Liver (tissue), 8 donors: ENCODE measurements at regions not wholly inside any gene's neighbourhood (a gene's known extent, or its start where the extent isn't known, plus 50 kb on each side); places are given as distances from the start of the nearest gene placed in this dataset.

Source experiments
- DNase-seq: peaks from one replicate; pipeline ENCODE4 v3.0.0-alpha.2; 2017; ENCODE audit warnings: low spot score
- H3K27ac ChIP-seq, 2 donors: one replicate each; pipeline ENCODE4 v1.7.0; 2013; ENCODE audit warnings: inconsistent platforms in 2 of 2, low read length in 2 of 2, control low read depth in 1 of 2, low read depth in 1 of 2, mild to moderate bottlenecking in 1 of 2
- H3K27me3 ChIP-seq, 4 donors: one replicate each; pipeline versions ENCODE4 v1.6.1 to v1.7.0; 2013; ENCODE audit warnings: low read length in 3 of 4, inconsistent platforms in 1 of 4, mild to moderate bottlenecking in 1 of 4, moderate library complexity in 1 of 4; ENCODE audit not compliant: control insufficient read depth in 4 of 4, insufficient read depth in 4 of 4
- H3K36me3 ChIP-seq, 4 donors: one replicate each; pipeline versions ENCODE4 v1.6.1 to v1.7.0; 2013; ENCODE audit warnings: low read length in 3 of 4, mild to moderate bottlenecking in 3 of 4, low read depth in 1 of 4, moderate library complexity in 1 of 4; ENCODE audit not compliant: control insufficient read depth in 4 of 4, insufficient read depth in 3 of 4
- H3K4me1 ChIP-seq, 4 donors: one replicate each; pipeline versions ENCODE4 v1.6.1 to v1.7.0; 2013; ENCODE audit warnings: low read length in 3 of 4, mild to moderate bottlenecking in 3 of 4, moderate library complexity in 1 of 4; ENCODE audit not compliant: control insufficient read depth in 4 of 4, insufficient read depth in 4 of 4
- H3K4me3 ChIP-seq, 3 donors: one replicate each; pipeline versions ENCODE4 v1.6.1 to v1.7.0; 2013; ENCODE audit warnings: low read length in 3 of 3, control low read depth in 1 of 3, low read depth in 1 of 3, mild to moderate bottlenecking in 1 of 3
- H3K9ac ChIP-seq, 2 donors: one replicate each; pipeline ENCODE4 v1.7.0; 2013; ENCODE audit warnings: low read length in 2 of 2, mild to moderate bottlenecking in 2 of 2, moderate library complexity in 2 of 2, control low read depth in 1 of 2, low read depth in 1 of 2
- H3K9me3 ChIP-seq, 4 donors: one replicate each; pipeline versions ENCODE4 v1.6.1 to v1.7.0; 2013; ENCODE audit warnings: low read length in 3 of 4; ENCODE audit not compliant: control insufficient read depth in 4 of 4
- EGR1 ChIP-seq, 2 donors: IDR thresholded peaks; 2 replicates each; pipeline ENCODE4 v1.6.1; 2016 to 2018; ENCODE audit warnings: antibody characterized with exemption in 2 of 2, low read depth in 2 of 2
- FOXA1 ChIP-seq: IDR thresholded peaks from 2 replicates; pipeline ENCODE4 v1.6.1; 2016; ENCODE audit warnings: antibody characterized with exemption
- FOXA2 ChIP-seq: IDR thresholded peaks from 2 replicates; pipeline ENCODE4 v1.6.1; 2016; ENCODE audit warnings: antibody characterized with exemption
- GABPA ChIP-seq, 2 donors: IDR thresholded peaks in 1 of 2; conservative IDR thresholded peaks in 1 of 2; 2 replicates each; pipeline ENCODE4 v1.6.1; 2016; ENCODE audit warnings: antibody characterized with exemption in 2 of 2, mild to moderate bottlenecking in 1 of 2, moderate library complexity in 1 of 2
- HNF4A ChIP-seq, 2 donors: conservative IDR thresholded peaks; 2 replicates each; pipeline ENCODE4 v1.6.1; 2016; ENCODE audit warnings: antibody characterized with exemption in 2 of 2, mild to moderate bottlenecking in 2 of 2
- HNF4G ChIP-seq: IDR thresholded peaks from 2 replicates; pipeline ENCODE4 v1.6.1; 2016; ENCODE audit warnings: antibody characterized with exemption
- JUND ChIP-seq, 2 donors: IDR thresholded peaks; 2 replicates each; pipeline ENCODE4 v1.6.1; 2016; ENCODE audit warnings: antibody characterized with exemption in 2 of 2
- NR2F2 ChIP-seq: IDR thresholded peaks from 2 replicates; pipeline ENCODE4 v1.6.1; 2016; ENCODE audit warnings: antibody characterized with exemption
- RAD21 ChIP-seq, 2 donors: IDR thresholded peaks; 2 replicates each; pipeline ENCODE4 v1.6.1; 2016; ENCODE audit warnings: antibody characterized with exemption in 2 of 2, mild to moderate bottlenecking in 2 of 2
- RXRA ChIP-seq, 2 donors: IDR thresholded peaks; 2 replicates each; pipeline ENCODE4 v1.6.1; 2017 to 2018; ENCODE audit warnings: antibody characterized with exemption in 2 of 2, mild to moderate bottlenecking in 1 of 2
- SP1 ChIP-seq: IDR thresholded peaks from 2 replicates; pipeline ENCODE4 v1.6.1; 2018; ENCODE audit warnings: antibody characterized with exemption, mild to moderate bottlenecking
- YY1 ChIP-seq: IDR thresholded peaks from 2 replicates; pipeline ENCODE4 v1.6.1; 2016; ENCODE audit warnings: antibody characterized with exemption, mild to moderate bottlenecking
- WGBS: extraction: QIAGEN DNeasy Blood & Tissue Kit; methylation state at CpG from one replicate; pipeline ENCODE4 v1.1.7; 2013; 5-methylcytosine and 5-hydroxymethylcytosine counted together
- TF ChIP-seq, protein P1 (sequence below): IDR thresholded peaks from 2 replicates; pipeline ENCODE4 v1.6.1; 2016; ENCODE audit warnings: antibody characterized with exemption
- TF ChIP-seq, protein P2 (sequence below): IDR thresholded peaks from 2 replicates; pipeline ENCODE4 v1.6.1; 2016; ENCODE audit warnings: antibody characterized with exemption
- TF ChIP-seq, protein P3 (sequence below): IDR thresholded peaks from 2 replicates; pipeline ENCODE4 v1.6.1; 2016; ENCODE audit warnings: antibody characterized with exemption, mild to moderate bottlenecking
- TF ChIP-seq, protein P4 (sequence below): IDR thresholded peaks from 2 replicates; pipeline ENCODE4 v1.6.1; 2016; ENCODE audit warnings: antibody characterized with exemption
- TF ChIP-seq, protein P5 (sequence below): fragments of 150-350 bp; IDR thresholded peaks from 2 replicates; pipeline ENCODE4 v1.5.1; 2017; ENCODE audit warnings: improper control_type of control experiment, low read depth, low read length; ENCODE audit not compliant: missing input control
- donor health status: healthy.
- donor health status: healthy.
- donor health status: healthy.
- donor health status: healthy.
- donor health status: healthy.

DNA sequence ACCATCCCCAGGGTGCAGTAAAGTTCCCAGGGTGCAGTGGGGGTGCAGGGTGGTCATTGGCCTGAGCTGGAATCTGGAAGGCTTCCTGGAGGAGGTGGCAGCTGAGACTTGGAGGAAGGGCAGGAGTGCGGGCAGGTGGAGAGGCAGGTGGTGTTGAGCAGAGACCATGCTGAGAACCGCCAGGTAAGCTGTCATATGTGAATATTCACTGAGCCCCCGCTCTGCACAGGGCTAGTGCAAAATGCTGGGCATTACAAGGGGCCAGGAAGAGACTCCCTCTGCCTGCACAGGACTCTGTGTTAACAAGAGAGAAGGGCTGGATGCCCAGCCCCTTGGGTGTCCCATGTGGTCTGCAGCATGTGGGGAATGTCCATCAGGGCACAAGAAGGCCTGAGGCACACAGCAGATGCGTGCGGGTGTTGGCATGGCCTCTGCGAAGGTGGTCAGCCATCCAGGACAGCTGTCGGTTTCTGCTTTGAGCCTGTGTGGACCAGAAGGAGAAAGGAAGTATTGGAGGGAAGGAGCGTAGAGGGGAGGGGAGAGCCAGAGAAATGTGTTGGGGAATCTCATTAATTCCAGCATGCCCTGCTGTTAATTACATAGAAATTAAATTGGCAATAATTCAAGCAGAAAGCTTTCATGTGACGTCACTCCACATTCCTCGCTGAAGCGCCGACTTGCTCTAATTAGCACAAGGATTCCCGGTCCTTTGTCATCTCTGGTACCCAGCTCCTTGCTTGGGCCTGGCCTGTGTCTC lies 62.8 kb upstream of the OTOS start:
- Histone ChIP-seq H3K4me1 (no peaks in the 10 kb centered on the region), H3K9ac (no peak overlapping the region), H3K27ac (no peak overlapping the region), H3K9me3 (no peaks in the 10 kb centered on the region), H3K4me3 (no peak overlapping the region), H3K27me3 (peaks cover 0 to 2% (median 0%) of the 10 kb centered on the region in 4 donors), H3K36me3 (no peaks in the 10 kb centered on the region)
- DNase-seq, result no peak
- WGBS, result 85% methylated on average over 13 of the region's 13 CpGs
- TF ChIP-seq, protein P1, sequence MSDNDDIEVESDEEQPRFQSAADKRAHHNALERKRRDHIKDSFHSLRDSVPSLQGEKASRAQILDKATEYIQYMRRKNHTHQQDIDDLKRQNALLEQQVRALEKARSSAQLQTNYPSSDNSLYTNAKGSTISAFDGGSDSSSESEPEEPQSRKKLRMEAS, result no peak
- no peak for TF ChIP-seq RAD21 (IDR thresholded peaks at IDR 0.05)
- TF ChIP-seq RXRA (IDR thresholded peaks at IDR 0.05), result no peak
- no peak for TF ChIP-seq SP1
- TF ChIP-seq, protein P2, sequence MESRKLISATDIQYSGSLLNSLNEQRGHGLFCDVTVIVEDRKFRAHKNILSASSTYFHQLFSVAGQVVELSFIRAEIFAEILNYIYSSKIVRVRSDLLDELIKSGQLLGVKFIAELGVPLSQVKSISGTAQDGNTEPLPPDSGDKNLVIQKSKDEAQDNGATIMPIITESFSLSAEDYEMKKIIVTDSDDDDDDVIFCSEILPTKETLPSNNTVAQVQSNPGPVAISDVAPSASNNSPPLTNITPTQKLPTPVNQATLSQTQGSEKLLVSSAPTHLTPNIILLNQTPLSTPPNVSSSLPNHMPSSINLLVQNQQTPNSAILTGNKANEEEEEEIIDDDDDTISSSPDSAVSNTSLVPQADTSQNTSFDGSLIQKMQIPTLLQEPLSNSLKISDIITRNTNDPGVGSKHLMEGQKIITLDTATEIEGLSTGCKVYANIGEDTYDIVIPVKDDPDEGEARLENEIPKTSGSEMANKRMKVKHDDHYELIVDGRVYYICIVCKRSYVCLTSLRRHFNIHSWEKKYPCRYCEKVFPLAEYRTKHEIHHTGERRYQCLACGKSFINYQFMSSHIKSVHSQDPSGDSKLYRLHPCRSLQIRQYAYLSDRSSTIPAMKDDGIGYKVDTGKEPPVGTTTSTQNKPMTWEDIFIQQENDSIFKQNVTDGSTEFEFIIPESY, result no peak
- TF ChIP-seq YY1, result no peak
- TF ChIP-seq, protein P3, sequence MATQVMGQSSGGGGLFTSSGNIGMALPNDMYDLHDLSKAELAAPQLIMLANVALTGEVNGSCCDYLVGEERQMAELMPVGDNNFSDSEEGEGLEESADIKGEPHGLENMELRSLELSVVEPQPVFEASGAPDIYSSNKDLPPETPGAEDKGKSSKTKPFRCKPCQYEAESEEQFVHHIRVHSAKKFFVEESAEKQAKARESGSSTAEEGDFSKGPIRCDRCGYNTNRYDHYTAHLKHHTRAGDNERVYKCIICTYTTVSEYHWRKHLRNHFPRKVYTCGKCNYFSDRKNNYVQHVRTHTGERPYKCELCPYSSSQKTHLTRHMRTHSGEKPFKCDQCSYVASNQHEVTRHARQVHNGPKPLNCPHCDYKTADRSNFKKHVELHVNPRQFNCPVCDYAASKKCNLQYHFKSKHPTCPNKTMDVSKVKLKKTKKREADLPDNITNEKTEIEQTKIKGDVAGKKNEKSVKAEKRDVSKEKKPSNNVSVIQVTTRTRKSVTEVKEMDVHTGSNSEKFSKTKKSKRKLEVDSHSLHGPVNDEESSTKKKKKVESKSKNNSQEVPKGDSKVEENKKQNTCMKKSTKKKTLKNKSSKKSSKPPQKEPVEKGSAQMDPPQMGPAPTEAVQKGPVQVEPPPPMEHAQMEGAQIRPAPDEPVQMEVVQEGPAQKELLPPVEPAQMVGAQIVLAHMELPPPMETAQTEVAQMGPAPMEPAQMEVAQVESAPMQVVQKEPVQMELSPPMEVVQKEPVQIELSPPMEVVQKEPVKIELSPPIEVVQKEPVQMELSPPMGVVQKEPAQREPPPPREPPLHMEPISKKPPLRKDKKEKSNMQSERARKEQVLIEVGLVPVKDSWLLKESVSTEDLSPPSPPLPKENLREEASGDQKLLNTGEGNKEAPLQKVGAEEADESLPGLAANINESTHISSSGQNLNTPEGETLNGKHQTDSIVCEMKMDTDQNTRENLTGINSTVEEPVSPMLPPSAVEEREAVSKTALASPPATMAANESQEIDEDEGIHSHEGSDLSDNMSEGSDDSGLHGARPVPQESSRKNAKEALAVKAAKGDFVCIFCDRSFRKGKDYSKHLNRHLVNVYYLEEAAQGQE, result no peak
- no peak for TF ChIP-seq FOXA2
- no peak for TF ChIP-seq JUND (IDR thresholded peaks at IDR 0.05)
- TF ChIP-seq, protein P4, sequence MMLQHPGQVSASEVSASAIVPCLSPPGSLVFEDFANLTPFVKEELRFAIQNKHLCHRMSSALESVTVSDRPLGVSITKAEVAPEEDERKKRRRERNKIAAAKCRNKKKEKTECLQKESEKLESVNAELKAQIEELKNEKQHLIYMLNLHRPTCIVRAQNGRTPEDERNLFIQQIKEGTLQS, result no peak
- no peak for TF ChIP-seq FOXA1
- TF ChIP-seq GABPA (IDR thresholded peaks at IDR 0.05 in 1 of 2, conservative IDR thresholded peaks at IDR 0.05 in 1 of 2), result no peak
- TF ChIP-seq, protein P5, sequence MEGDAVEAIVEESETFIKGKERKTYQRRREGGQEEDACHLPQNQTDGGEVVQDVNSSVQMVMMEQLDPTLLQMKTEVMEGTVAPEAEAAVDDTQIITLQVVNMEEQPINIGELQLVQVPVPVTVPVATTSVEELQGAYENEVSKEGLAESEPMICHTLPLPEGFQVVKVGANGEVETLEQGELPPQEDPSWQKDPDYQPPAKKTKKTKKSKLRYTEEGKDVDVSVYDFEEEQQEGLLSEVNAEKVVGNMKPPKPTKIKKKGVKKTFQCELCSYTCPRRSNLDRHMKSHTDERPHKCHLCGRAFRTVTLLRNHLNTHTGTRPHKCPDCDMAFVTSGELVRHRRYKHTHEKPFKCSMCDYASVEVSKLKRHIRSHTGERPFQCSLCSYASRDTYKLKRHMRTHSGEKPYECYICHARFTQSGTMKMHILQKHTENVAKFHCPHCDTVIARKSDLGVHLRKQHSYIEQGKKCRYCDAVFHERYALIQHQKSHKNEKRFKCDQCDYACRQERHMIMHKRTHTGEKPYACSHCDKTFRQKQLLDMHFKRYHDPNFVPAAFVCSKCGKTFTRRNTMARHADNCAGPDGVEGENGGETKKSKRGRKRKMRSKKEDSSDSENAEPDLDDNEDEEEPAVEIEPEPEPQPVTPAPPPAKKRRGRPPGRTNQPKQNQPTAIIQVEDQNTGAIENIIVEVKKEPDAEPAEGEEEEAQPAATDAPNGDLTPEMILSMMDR, result no peak
- no peak for TF ChIP-seq NR2F2
- no peak for TF ChIP-seq EGR1 (IDR thresholded peaks at IDR 0.05; ENCODE audit: low read depth in 2 of 2)
- TF ChIP-seq HNF4A (conservative IDR thresholded peaks at IDR 0.05), result no peak
- TF ChIP-seq HNF4G, result no peak
